GM20000 (cell line): ENCODE measurements at regions not wholly inside any gene's neighbourhood (a gene's known extent, or its start where the extent isn't known, plus 50 kb on each side); places are given as distances from the start of the nearest gene placed in this dataset.
"Not testable (repeated sequence)": the region's sequence is repeated elsewhere in the genome, so short reads cannot be mapped to it uniquely, and the experiment has no call there.

Experiments
- DNase-seq: peaks from one replicate; pipeline ENCODE4 v3.0.0; 2012; ENCODE audit warnings: low spot score
- TF ChIP-seq, protein P1 (sequence below): IDR thresholded peaks from 2 replicates; pipeline ENCODE4 v1.5.1; 2012; ENCODE audit warnings: mild to moderate bottlenecking, control low read depth; ENCODE audit errors: extremely low read depth, missing control alignments

- TF ChIP-seq, protein P1, sequence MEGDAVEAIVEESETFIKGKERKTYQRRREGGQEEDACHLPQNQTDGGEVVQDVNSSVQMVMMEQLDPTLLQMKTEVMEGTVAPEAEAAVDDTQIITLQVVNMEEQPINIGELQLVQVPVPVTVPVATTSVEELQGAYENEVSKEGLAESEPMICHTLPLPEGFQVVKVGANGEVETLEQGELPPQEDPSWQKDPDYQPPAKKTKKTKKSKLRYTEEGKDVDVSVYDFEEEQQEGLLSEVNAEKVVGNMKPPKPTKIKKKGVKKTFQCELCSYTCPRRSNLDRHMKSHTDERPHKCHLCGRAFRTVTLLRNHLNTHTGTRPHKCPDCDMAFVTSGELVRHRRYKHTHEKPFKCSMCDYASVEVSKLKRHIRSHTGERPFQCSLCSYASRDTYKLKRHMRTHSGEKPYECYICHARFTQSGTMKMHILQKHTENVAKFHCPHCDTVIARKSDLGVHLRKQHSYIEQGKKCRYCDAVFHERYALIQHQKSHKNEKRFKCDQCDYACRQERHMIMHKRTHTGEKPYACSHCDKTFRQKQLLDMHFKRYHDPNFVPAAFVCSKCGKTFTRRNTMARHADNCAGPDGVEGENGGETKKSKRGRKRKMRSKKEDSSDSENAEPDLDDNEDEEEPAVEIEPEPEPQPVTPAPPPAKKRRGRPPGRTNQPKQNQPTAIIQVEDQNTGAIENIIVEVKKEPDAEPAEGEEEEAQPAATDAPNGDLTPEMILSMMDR = no peak
- no peak for DNase-seq
These were observed 101.8 kb upstream of the LARP1 start for GRCh38 chr5:154653418-154653763.

GRCh38 chr5:154652746-154653417, 102.3 kb upstream of the LARP1 start:
- TF ChIP-seq, protein P1 = no peak
- no peak for DNase-seq

DNA sequence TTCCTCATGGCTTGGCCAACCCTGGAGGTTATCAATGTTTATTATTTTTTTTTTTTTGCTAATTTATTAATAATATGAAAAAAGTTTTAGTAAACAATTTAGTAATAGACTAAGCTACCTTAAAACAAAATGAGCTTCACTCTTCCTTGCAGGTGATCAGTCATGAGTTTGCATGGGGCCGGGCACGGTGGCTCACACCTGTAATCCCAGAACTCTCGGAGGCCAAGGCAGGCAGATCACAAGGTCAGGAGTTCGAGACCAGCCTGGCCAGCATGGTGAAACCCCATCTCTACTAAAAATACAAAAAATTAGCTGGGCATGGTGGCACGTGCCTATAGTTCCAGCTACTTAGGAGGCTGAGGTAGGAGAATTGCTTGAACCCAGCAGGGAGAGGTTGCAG, 103.4 kb upstream of the LARP1 start:
- DNase-seq = not testable (repeated sequence)

GRCh38 chr5:154648706-154649105, 106.5 kb upstream of the LARP1 start:
- DNase-seq = no peak
- TF ChIP-seq, protein P1 = no peak

DNA sequence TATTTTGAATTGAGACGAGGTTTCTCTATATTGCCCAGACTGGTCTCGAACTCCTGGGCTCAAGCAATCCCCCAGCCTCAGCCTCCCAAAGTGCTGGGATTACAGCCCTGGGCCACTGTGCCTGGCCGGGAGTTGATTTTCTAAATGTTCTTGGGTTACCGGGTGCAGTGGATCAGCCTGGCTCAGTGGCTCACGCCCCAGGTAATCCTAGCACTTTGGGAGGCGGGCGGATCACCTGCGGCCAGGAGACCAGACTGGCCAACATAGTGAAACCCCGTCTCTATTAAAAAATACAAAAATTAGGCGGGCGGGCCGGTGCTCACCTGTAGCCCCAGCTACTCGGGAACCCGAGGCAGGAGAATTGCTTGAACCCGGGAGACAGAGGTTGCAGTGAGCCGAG, 106.9 kb upstream of the LARP1 start:
- TF ChIP-seq, protein P1 = no peak
- DNase-seq = no peak

DNA sequence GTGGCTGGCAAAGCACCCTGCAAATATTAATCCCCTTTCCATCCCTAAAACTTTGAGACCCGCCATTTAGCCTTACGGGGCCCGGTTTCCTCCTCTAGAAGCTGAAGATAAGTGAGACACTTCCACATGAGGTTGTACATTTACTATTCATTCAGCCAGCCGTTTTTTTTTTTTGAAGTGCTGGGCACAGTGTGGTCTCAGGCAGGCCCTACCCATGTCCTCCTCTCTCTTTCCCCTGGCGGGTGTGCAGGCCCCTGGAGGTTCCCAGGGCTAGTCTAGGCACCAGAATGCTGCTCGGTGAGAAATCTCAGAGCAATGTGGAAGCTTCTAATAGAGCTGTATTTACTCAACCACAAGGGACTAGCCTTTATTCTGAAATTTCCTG, 107.4 kb upstream of the LARP1 start:
- no peak for DNase-seq
- TF ChIP-seq, protein P1 = no peak

DNA sequence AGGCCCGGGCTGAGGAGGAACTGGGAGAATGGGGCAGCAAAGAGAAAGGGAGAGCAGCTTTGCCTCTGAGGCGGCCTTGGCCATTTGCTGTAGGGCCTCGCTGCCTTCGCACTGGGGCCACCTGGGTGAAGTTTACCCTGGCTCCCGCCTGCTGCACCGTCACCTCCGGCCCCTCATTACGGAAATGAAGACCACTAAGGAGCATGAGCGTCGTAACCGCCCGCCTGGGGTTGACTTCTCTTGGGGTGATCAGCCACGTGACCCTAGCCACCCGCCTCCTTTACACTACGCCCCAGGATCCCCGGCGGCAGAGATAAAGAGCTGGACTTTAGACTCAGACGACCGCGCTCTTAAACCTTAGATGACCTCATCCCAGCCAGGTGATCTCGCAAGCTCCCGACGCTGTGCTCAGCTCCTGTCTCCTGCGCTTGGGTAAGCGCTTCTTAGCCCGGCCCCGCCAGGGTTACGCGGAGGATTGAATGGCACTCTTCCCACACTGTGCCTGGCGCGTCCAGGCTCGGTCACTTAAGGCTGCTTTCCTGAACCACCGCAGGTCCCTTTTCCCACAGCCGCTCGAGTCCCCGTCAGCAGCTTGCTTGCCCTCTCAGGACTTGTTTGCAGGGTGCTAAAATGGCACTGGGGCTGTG, 107.9 kb upstream of the LARP1 start:
- TF ChIP-seq, protein P1 = no peak
- peak; percentile 49 for DNase-seq

- TF ChIP-seq, protein P1 = no peak
- no peak for DNase-seq
These were observed 108.4 kb upstream of the LARP1 start for GRCh38 chr5:154646745-154647113.
